ENCODE measurements at regions not wholly inside any gene's neighbourhood (a gene's known extent, or its start where the extent isn't known, plus 50 kb on each side); places are given as distances from the start of the nearest gene placed in this dataset.
"Not testable (repeated sequence)": the region's sequence is repeated elsewhere in the genome, so short reads cannot be mapped to it uniquely, and the experiment has no call there.

- DNase-seq: no peak
These were observed 148.6 kb upstream of the PITX1 start for GRCh38 chr5:135182675-135183074.

GRCh38 chr5:135181653-135182052, 147.6 kb upstream of the PITX1 start:
- DNase-seq: no peak

GRCh38 chr5:135179308-135179980, 145.4 kb upstream of the PITX1 start:
- DNase-seq: no peak

- no peak for DNase-seq
These were observed 144.6 kb upstream of the PITX1 start for GRCh38 chr5:135178476-135179155.

GRCh38 chr5:135177591-135177990, 143.6 kb upstream of the PITX1 start:
- no peak for DNase-seq

GRCh38 chr5:135176991-135177390, 143.0 kb upstream of the PITX1 start:
- no peak for DNase-seq

- no peak for DNase-seq
These were observed 140.5 kb upstream of the PITX1 start for GRCh38 chr5:135174315-135175096.

- DNase-seq: no peak
These were observed 139.7 kb upstream of the PITX1 start for GRCh38 chr5:135173662-135174290.

- no peak for DNase-seq
These were observed 138.7 kb upstream of the PITX1 start for GRCh38 chr5:135172718-135173117.

- DNase-seq: no peak
These were observed 137.3 kb upstream of the PITX1 start for GRCh38 chr5:135171336-135171735.

- no peak for DNase-seq
These were observed 136.5 kb upstream of the PITX1 start for GRCh38 chr5:135170500-135170899.

- no peak for DNase-seq
These were observed 135.7 kb upstream of the PITX1 start for GRCh38 chr5:135169753-135170152.

GRCh38 chr5:135167634-135168033, 133.6 kb upstream of the PITX1 start:
- DNase-seq: no peak

GRCh38 chr5:135164873-135165614, 131.0 kb upstream of the PITX1 start:
- DNase-seq: not testable (repeated sequence)

GRCh38 chr5:135163964-135164363, 129.9 kb upstream of the PITX1 start:
- DNase-seq: no peak

- DNase-seq: no peak
These were observed 129.4 kb upstream of the PITX1 start for GRCh38 chr5:135163391-135163790.

GRCh38 chr5:135162661-135163265, 128.7 kb upstream of the PITX1 start:
- DNase-seq: no peak

GRCh38 chr5:135161221-135161620, 127.2 kb upstream of the PITX1 start:
- no peak for DNase-seq

GRCh38 chr5:135160036-135160675, 126.1 kb upstream of the PITX1 start:
- DNase-seq: no peak

- DNase-seq: no peak
These were observed 125.6 kb upstream of the PITX1 start for GRCh38 chr5:135159626-135160025.

All from anterior cingulate cortex (tissue), 58 donors.